IMR-90 (cell line): ENCODE measurements at regions not wholly inside any gene's neighbourhood (a gene's known extent, or its start where the extent isn't known, plus 50 kb on each side); places are given as distances from the start of the nearest gene placed in this dataset.

Experiments used
- ATAC-seq: fragments of 200-7000 bp; cut with Tn5 transposase; 2 replicates; pipeline ENCODE4 v1.9.1; 2020; ENCODE audit warnings: low read depth, mild to moderate bottlenecking, moderate library complexity
- BruUV-seq: library from RNA; stranded (reverse); fragments of 400-500 nt; replicated peaks from 2 replicates; lab custom pipeline; 2021; lab: Mats Ljungman, UMichigan
- CTCF ChIA-PET: fragments of 300-600 bp; formaldehyde crosslinking; extraction: SDS; loops from one replicate; lab custom pipeline; 2021; ENCODE audit warnings: antibody characterized with exemption; lab: Yijun Ruan, JAX
- POLR2A ChIA-PET: fragments of 300-600 bp; sonication (Branson Sonifier 250); formaldehyde crosslinking; loops from one replicate; lab custom pipeline; 2022; ENCODE audit warnings: antibody characterized with exemption; ENCODE audit not compliant: unreplicated experiment; lab: Charles Lee
- DNase-seq: peaks from one replicate; pipeline ENCODE4 v3.0.0; 2013
- H2AFZ ChIP-seq: replicated peaks from 2 replicates; pipeline ENCODE3; 2013; ENCODE audit warnings: low read length, mild to moderate bottlenecking; ENCODE audit not compliant: poor library complexity
- H2AK5ac ChIP-seq: 2 replicates; pipeline ENCODE4 v1.6.1; 2013; ENCODE audit warnings: low read depth, low read length, inconsistent platforms
- H2AK9ac ChIP-seq: replicated peaks from 2 replicates; pipeline ENCODE3; 2013; ENCODE audit warnings: mild to moderate bottlenecking, low read depth, low read length, moderate library complexity; ENCODE audit not compliant: poor library complexity
- H2BK120ac ChIP-seq: 2 replicates; pipeline ENCODE4 v1.6.1; 2013; ENCODE audit warnings: low read depth, low read length, inconsistent platforms
- H2BK15ac ChIP-seq: 3 replicates; pipeline ENCODE4 v1.6.1; 2013; ENCODE audit warnings: low read depth, low read length, inconsistent platforms
- H2BK20ac ChIP-seq: 2 replicates; pipeline ENCODE4 v1.6.1; 2013; ENCODE audit warnings: low read depth, mild to moderate bottlenecking, inconsistent platforms, low read length, moderate library complexity
- H2BK5ac ChIP-seq: 2 replicates; pipeline ENCODE4 v1.6.1; 2013; ENCODE audit warnings: mild to moderate bottlenecking, low read depth, low read length, inconsistent platforms; ENCODE audit not compliant: poor library complexity, severe bottlenecking
- H3K14ac ChIP-seq: replicated peaks from 2 replicates; pipeline ENCODE4 v1.6.1; 2013; ENCODE audit warnings: low read depth, low read length, inconsistent platforms
- H3K18ac ChIP-seq: 2 replicates; pipeline ENCODE4 v1.6.1; 2013; ENCODE audit warnings: low read depth, low read length, control low read depth
- H3K23ac ChIP-seq: 2 replicates; pipeline ENCODE4 v1.6.1; 2013; ENCODE audit warnings: low read depth, low read length, inconsistent platforms
- H3K27ac ChIP-seq: 2 replicates; pipeline ENCODE4 v1.5.1; 2013; ENCODE audit warnings: mild to moderate bottlenecking, control low read depth, low read length; ENCODE audit not compliant: insufficient read depth
- H3K27me3 ChIP-seq: 2 replicates; pipeline ENCODE4 v1.6.1; 2013; ENCODE audit warnings: low read length; ENCODE audit not compliant: control insufficient read depth, insufficient read depth
- H3K36me3 ChIP-seq: 2 replicates; pipeline ENCODE4 v1.6.1; 2013; ENCODE audit warnings: low read length, mixed read lengths; ENCODE audit not compliant: control insufficient read depth, insufficient read depth
- H3K4ac ChIP-seq: 2 replicates; pipeline ENCODE4 v1.6.1; 2013; ENCODE audit warnings: low read depth, low read length, inconsistent platforms
- H3K4me1 ChIP-seq: 2 replicates; pipeline ENCODE4 v1.6.1; 2013; ENCODE audit warnings: low read length, mixed read lengths; ENCODE audit not compliant: control insufficient read depth, insufficient read depth
- H3K4me2 ChIP-seq: 2 replicates; pipeline ENCODE4 v1.6.1; 2013; ENCODE audit warnings: low read depth, mild to moderate bottlenecking, control low read depth, low read length, moderate library complexity
- H3K4me3 ChIP-seq: 2 replicates; pipeline ENCODE4 v1.5.1; 2013; ENCODE audit warnings: low read depth, mild to moderate bottlenecking, control low read depth, low read length, moderate library complexity; ENCODE audit not compliant: insufficient read depth
- H3K56ac ChIP-seq: 2 replicates; pipeline ENCODE4 v1.6.1; 2013; ENCODE audit warnings: low read length, inconsistent platforms; ENCODE audit not compliant: insufficient read depth; ENCODE audit errors: extremely low read depth
- H3K79me1 ChIP-seq, 2 experiments: 2 replicates each; pipeline ENCODE4 v1.6.1; 2013; ENCODE audit warnings: low read length in 2 of 2, inconsistent platforms in 1 of 2, low read depth in 1 of 2
- H3K9ac ChIP-seq: 2 replicates; pipeline ENCODE4 v1.6.1; 2013; ENCODE audit warnings: low read depth, low read length, control low read depth
- H3K9me1 ChIP-seq: 2 replicates; pipeline ENCODE4 v1.6.1; 2013; ENCODE audit warnings: low read length, inconsistent platforms; ENCODE audit not compliant: insufficient read depth
- H3K9me3 ChIP-seq: 2 replicates; pipeline ENCODE4 v1.6.1; 2013; ENCODE audit warnings: low read length; ENCODE audit not compliant: control insufficient read depth, insufficient read depth
- H4K20me1 ChIP-seq: 2 replicates; pipeline ENCODE4 v1.6.1; 2013; ENCODE audit warnings: low read length, inconsistent platforms; ENCODE audit not compliant: insufficient read depth
- H4K5ac ChIP-seq: 2 replicates; pipeline ENCODE4 v1.6.1; 2013; ENCODE audit warnings: mild to moderate bottlenecking, low read depth, low read length, control low read depth
- H4K8ac ChIP-seq, 2 experiments: 2 replicates each; pipeline ENCODE4 v1.6.1; 2013; ENCODE audit warnings: low read depth in 2 of 2, low read length in 2 of 2, control low read depth in 1 of 2, inconsistent platforms in 1 of 2
- H4K91ac ChIP-seq: 2 replicates; pipeline ENCODE4 v1.6.1; 2013; ENCODE audit warnings: low read depth, low read length, inconsistent platforms; ENCODE audit not compliant: insufficient read depth
- BHLHE40 ChIP-seq: fragments of 150-350 bp; IDR thresholded peaks from 2 replicates; pipeline ENCODE4 v1.6.1; 2016; ENCODE audit warnings: mild to moderate bottlenecking, low read depth, low read length
- CHD1 ChIP-seq: IDR thresholded peaks from 2 replicates; pipeline ENCODE4 v1.6.1; 2012; ENCODE audit warnings: low read depth, low read length, improper control_type of control experiment
- FOS ChIP-seq: fragments of 150-350 bp; IDR thresholded peaks from 2 replicates; pipeline ENCODE4 v1.6.1; 2016; ENCODE audit warnings: low read depth, low read length
- MAFK ChIP-seq: IDR thresholded peaks from 2 replicates; pipeline ENCODE4 v1.6.1; 2012; ENCODE audit warnings: low read depth, low read length, improper control_type of control experiment
- MAZ ChIP-seq: IDR thresholded peaks from 2 replicates; pipeline ENCODE4 v1.6.1; 2012; ENCODE audit warnings: low read depth, mild to moderate bottlenecking, low read length, improper control_type of control experiment, moderate library complexity, borderline replicate concordance
- MXI1 ChIP-seq: IDR thresholded peaks from 2 replicates; pipeline ENCODE4 v1.6.1; 2012; ENCODE audit warnings: low read depth, mild to moderate bottlenecking, low read length, moderate library complexity, borderline replicate concordance
- NFE2L2 ChIP-seq: fragments of 150-350 bp; IDR thresholded peaks from 2 replicates; pipeline ENCODE4 v1.6.1; 2016; ENCODE audit warnings: low read depth, mild to moderate bottlenecking, low read length
- POLR2A ChIP-seq: IDR thresholded peaks from 2 replicates; pipeline ENCODE4 v1.6.1; 2012; ENCODE audit warnings: mild to moderate bottlenecking, low read depth, low read length
- RAD21 ChIP-seq: IDR thresholded peaks from 2 replicates; pipeline ENCODE4 v1.6.1; 2012; ENCODE audit warnings: low read length, improper control_type of control experiment
- dilution Hi-C: fragments of 300-500 bp; cut with HindIII; formaldehyde crosslinking; loops from one replicate; pipeline ENCODE4 v1.14.3; 2018; ENCODE audit warnings: low sequenced_read_pairs; ENCODE audit not compliant: unreplicated experiment
- in situ Hi-C: fragments of 300-500 bp; cut with MboI; formaldehyde crosslinking; loops from 3 replicates; pipeline ENCODE4 v1.14.3; 2019; ENCODE audit warnings: low sequenced_read_pairs, inconsistent platforms, mixed read lengths
- intact Hi-C: fragments of 100-400 bp; cut with micrococcal nuclease; formaldehyde crosslinking; loops from 2 replicates; pipeline ENCODE4 v1.10.0; 2022
- TF ChIP-seq, protein P1 (sequence below): fragments of 150-350 bp; IDR thresholded peaks from 2 replicates; pipeline ENCODE4 v1.6.1; 2016; ENCODE audit warnings: low read depth, mild to moderate bottlenecking, low read length, moderate library complexity, borderline replicate concordance

GRCh38 chr2:139034064-139034463, 253.9 kb upstream of the NXPH2 start:
- CTCF ChIA-PET, result no interaction called here
- no peak overlapping the region for H4K8ac ChIP-seq

More at GRCh38 chr2:139034064-139034463, 253.9 kb upstream of the NXPH2 start:
- H3K9ac ChIP-seq, result no peak overlapping the region
- no peak overlapping the region for H3K27ac ChIP-seq
- no peak overlapping the region for H2AK9ac ChIP-seq
- no peak overlapping the region for H2BK120ac ChIP-seq
- no peak overlapping the region for H3K14ac ChIP-seq
- H2BK15ac ChIP-seq, result no peak overlapping the region
- POLR2A ChIA-PET, result no interaction called here
- no peak overlapping the region for H3K56ac ChIP-seq
- intact Hi-C loops (no loop called here), dilution Hi-C loops (no loop called here), in situ Hi-C loops (no loop called here)
- no peaks in the 10 kb centered on the region for H3K4me1 ChIP-seq
- H3K27me3 ChIP-seq, result no peaks in the 10 kb centered on the region
- no peaks in the 10 kb centered on the region for H3K9me1 ChIP-seq
- H2BK20ac ChIP-seq, result no peak overlapping the region
- no peaks in the 10 kb centered on the region for H4K20me1 ChIP-seq
- TF ChIP-seq RAD21, result no peak
- no peak for TF ChIP-seq CHD1
- TF ChIP-seq NFE2L2, result no peak
- no peak for TF ChIP-seq MXI1
- no peak for TF ChIP-seq FOS
- TF ChIP-seq MAZ, result no peak
- no peak for TF ChIP-seq BHLHE40
- no peak for TF ChIP-seq POLR2A
- TF ChIP-seq MAFK, result no peak
- TF ChIP-seq, protein P1, sequence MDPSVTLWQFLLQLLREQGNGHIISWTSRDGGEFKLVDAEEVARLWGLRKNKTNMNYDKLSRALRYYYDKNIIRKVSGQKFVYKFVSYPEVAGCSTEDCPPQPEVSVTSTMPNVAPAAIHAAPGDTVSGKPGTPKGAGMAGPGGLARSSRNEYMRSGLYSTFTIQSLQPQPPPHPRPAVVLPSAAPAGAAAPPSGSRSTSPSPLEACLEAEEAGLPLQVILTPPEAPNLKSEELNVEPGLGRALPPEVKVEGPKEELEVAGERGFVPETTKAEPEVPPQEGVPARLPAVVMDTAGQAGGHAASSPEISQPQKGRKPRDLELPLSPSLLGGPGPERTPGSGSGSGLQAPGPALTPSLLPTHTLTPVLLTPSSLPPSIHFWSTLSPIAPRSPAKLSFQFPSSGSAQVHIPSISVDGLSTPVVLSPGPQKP, result no peak
- peaks cover 11% of the 10 kb centered on the region; the same call in 1 of the 2 replicates for H3K9me3 ChIP-seq
- no peak overlapping the region for H3K18ac ChIP-seq
- H4K91ac ChIP-seq, result no peak overlapping the region
- DNase-seq (no peak), ATAC-seq (no peak)
- H4K5ac ChIP-seq, result no peak overlapping the region
- no peak overlapping the region for H3K23ac ChIP-seq
- no peak overlapping the region for H2AFZ ChIP-seq
- no peaks in the 10 kb centered on the region for H3K36me3 ChIP-seq
- no TSS peak for BruUV-seq
- H3K79me1 ChIP-seq, result no peaks in the 10 kb centered on the region
- no peak overlapping the region for H2AK5ac ChIP-seq
- no peak overlapping the region for H3K4me2 ChIP-seq
- no peak overlapping the region for H3K4ac ChIP-seq
- no peak overlapping the region for H3K4me3 ChIP-seq
- no peak overlapping the region for H2BK5ac ChIP-seq
